SK-N-SH (cell line): ENCODE measurements at regions not wholly inside any gene's neighbourhood (a gene's known extent, or its start where the extent isn't known, plus 50 kb on each side); places are given as distances from the start of the nearest gene placed in this dataset.

Source experiments
- CTCF ChIA-PET: fragments of 300-600, 350-600 bp; formaldehyde crosslinking; extraction: SDS; loops from one replicate; lab custom pipeline; 2021; lab: Yijun Ruan, JAX
- POLR2A ChIA-PET: fragments of 350-600 bp; sonication (Branson Sonifier 250); formaldehyde crosslinking; extraction: SDS; loops from one replicate; lab custom pipeline; 2020; ENCODE audit warnings: antibody characterized with exemption, inconsistent platforms; lab: Yijun Ruan, JAX
- DNase-seq: peaks from one replicate; pipeline ENCODE4 v3.0.0; 2012
- H2AFZ ChIP-seq: fragments of 200-600 bp; sonication (generic); 2 replicates; pipeline ENCODE4 v1.8.1; 2016; ENCODE audit warnings: antibody characterized with exemption, mild to moderate bottlenecking, low read depth
- H3F3A ChIP-seq: fragments of 200-600 bp; sonication (generic); replicated peaks from 2 replicates; pipeline ENCODE3; 2016; ENCODE audit warnings: antibody characterized with exemption, mild to moderate bottlenecking; ENCODE audit not compliant: insufficient read depth
- H3K27ac ChIP-seq, 2 experiments: fragments of 200-500 bp in 1 of 2; fragments of 200-600 bp in 1 of 2; sonication (Bioruptor generic) in 1 of 2; sonication (generic), shearing (Covaris generic) in 1 of 2; 2 replicates each; pipeline versions ENCODE4 v1.5.1 to v1.6.1; 2014 to 2016; ENCODE audit warnings: low read depth in 2 of 2, inconsistent platforms in 1 of 2, low read length in 1 of 2, mild to moderate bottlenecking in 1 of 2, mixed read lengths in 1 of 2
- H3K27me3 ChIP-seq: fragments of 200-600 bp; sonication (generic), shearing (Covaris generic); 2 replicates; pipeline ENCODE4 v1.6.1; 2016; ENCODE audit warnings: mixed run types; ENCODE audit not compliant: insufficient read depth
- H3K36me3 ChIP-seq, 2 experiments: fragments of 200-500 bp in 1 of 2; fragments of 200-600 bp in 1 of 2; sonication (Bioruptor generic) in 1 of 2; sonication (generic) in 1 of 2; replicated peaks in 1 of 2; 2 replicates each; pipeline versions ENCODE3 to v1.5.1; 2014 to 2016; ENCODE audit warnings: low read length in 1 of 2, mild to moderate bottlenecking in 1 of 2; ENCODE audit not compliant: insufficient read depth in 2 of 2, control insufficient read depth in 1 of 2
- H3K4me1 ChIP-seq, 2 experiments: fragments of 200-500 bp in 1 of 2; fragments of 200-600 bp in 1 of 2; sonication (Bioruptor generic) in 1 of 2; sonication (generic), shearing (Covaris generic) in 1 of 2; 2 replicates each; pipeline versions ENCODE4 v1.5.1 to v1.6.1; 2014 to 2016; ENCODE audit warnings: low read depth in 1 of 2, low read length in 1 of 2, mixed run types in 1 of 2; ENCODE audit not compliant: insufficient read depth in 2 of 2, control insufficient read depth in 1 of 2
- H3K4me2 ChIP-seq: fragments of 200-600 bp; sonication (generic), shearing (Covaris generic); 2 replicates; pipeline ENCODE4 v1.6.1; 2017; ENCODE audit warnings: mixed run types
- H3K4me3 ChIP-seq, 2 experiments: fragments of 200-500 bp in 1 of 2; fragments of 200-600 bp in 1 of 2; sonication (Bioruptor generic) in 1 of 2; sonication (generic), shearing (Covaris generic) in 1 of 2; 2 replicates each; pipeline versions ENCODE4 v1.5.1 to v1.8.1; 2014 to 2016; ENCODE audit warnings: low read depth in 2 of 2, inconsistent platforms in 1 of 2, low read length in 1 of 2, mild to moderate bottlenecking in 1 of 2, mixed read lengths in 1 of 2, moderate library complexity in 1 of 2
- H3K79me2 ChIP-seq: fragments of 200-600 bp; sonication (generic); 2 replicates; pipeline ENCODE4 v1.8.1; 2017; ENCODE audit warnings: mild to moderate bottlenecking; ENCODE audit not compliant: insufficient read depth
- H3K9ac ChIP-seq: fragments of 200-600 bp; sonication (generic); 2 replicates; pipeline ENCODE4 v1.6.1; 2017; ENCODE audit warnings: mixed run types
- H3K9me2 ChIP-seq: fragments of 200-600 bp; sonication (generic); 2 replicates; pipeline ENCODE4 v1.6.1; 2017; ENCODE audit warnings: mixed run types
- H3K9me3 ChIP-seq: fragments of 200-600 bp; sonication (generic); 2 replicates; pipeline ENCODE4 v1.6.1; 2017; ENCODE audit warnings: mixed run types, mild to moderate bottlenecking, moderate library complexity
- H4K20me1 ChIP-seq: fragments of 200-600 bp; sonication (generic); 2 replicates; pipeline ENCODE4 v1.6.1; 2017; ENCODE audit warnings: mild to moderate bottlenecking, mixed run types; ENCODE audit not compliant: insufficient read depth
- FOSL2 ChIP-seq: IDR thresholded peaks from 2 replicates; pipeline ENCODE4 v1.4.0; 2012; ENCODE audit warnings: low read depth, mild to moderate bottlenecking, moderate library complexity, borderline replicate concordance
- JUND ChIP-seq: IDR thresholded peaks from 2 replicates; pipeline ENCODE4 v1.4.0; 2012
- MAX ChIP-seq: IDR thresholded peaks from 2 replicates; pipeline ENCODE4 v1.4.0; 2012; ENCODE audit warnings: low read depth
- PBX3 ChIP-seq: IDR thresholded peaks from 2 replicates; pipeline ENCODE4; 2012
- RAD21 ChIP-seq: IDR thresholded peaks from 2 replicates; pipeline ENCODE4 v1.6.1; 2012; ENCODE audit warnings: mild to moderate bottlenecking, low read length
- RFX5 ChIP-seq: IDR thresholded peaks from 2 replicates; pipeline ENCODE4 v1.6.1; 2012; ENCODE audit warnings: mild to moderate bottlenecking, improper control_type of control experiment, low read length
- SMC3 ChIP-seq: IDR thresholded peaks from 2 replicates; pipeline ENCODE4 v1.6.1; 2012; ENCODE audit warnings: low read depth, low read length, improper control_type of control experiment
- USF2 ChIP-seq: fragments of 150-350 bp; IDR thresholded peaks from 2 replicates; pipeline ENCODE4 v1.6.1; 2017; ENCODE audit warnings: antibody characterized with exemption, low read length, low read depth, borderline replicate concordance
- ZBTB33 ChIP-seq: IDR thresholded peaks from 2 replicates; pipeline ENCODE4 v1.4.0; 2012; ENCODE audit warnings: low read depth, borderline replicate concordance
- WGBS: methylation state at CpG from one replicate; pipeline ENCODE4 v1.1.6; 2017; ENCODE audit warnings: low lambda C conversion rate; 5-methylcytosine and 5-hydroxymethylcytosine counted together

GRCh38 chr4:84239278-84239845, 259.7 kb downstream of the NKX6-1 start:
- Histone ChIP-seq H3K9ac (no peak overlapping the region), H3K36me3 (no peaks in the 10 kb centered on the region), H3K9me3 (no peaks in the 10 kb centered on the region), H2AFZ (no peak overlapping the region), H3K79me2 (no peaks in the 10 kb centered on the region), H3F3A (no peaks in the 10 kb centered on the region), H3K27me3 (no peaks in the 10 kb centered on the region), H4K20me1 (no peaks in the 10 kb centered on the region), H3K27ac (no peak overlapping the region), H3K4me2 (no peak overlapping the region), H3K4me3 (no peak overlapping the region), H3K4me1 (no peaks in the 10 kb centered on the region), H3K9me2 (no peaks in the 10 kb centered on the region)
- TF ChIP-seq MAX = no peak
- TF ChIP-seq JUND = no peak
- TF ChIP-seq PBX3 = no peak
- no peak for TF ChIP-seq USF2
- CTCF ChIA-PET = interaction anchor here (1.1 kb wide), 1 partner anchor 290 kb away, joined by 3 read pairs; no protein-coding TSS in a partner anchor
- DNase-seq = no peak
- 19% methylated on average over 4 of the region's 4 CpGs for WGBS
- POLR2A ChIA-PET = no interaction called here

GRCh38 chr4:84238247-84239090, 260.6 kb downstream of the NKX6-1 start:
- Histone ChIP-seq H3K4me2 (no peak overlapping the region), H4K20me1 (no peaks in the 10 kb centered on the region), H3K36me3 (no peaks in the 10 kb centered on the region), H2AFZ (no peak overlapping the region), H3K9me2 (no peaks in the 10 kb centered on the region), H3K9ac (no peak overlapping the region), H3K9me3 (no peaks in the 10 kb centered on the region), H3K4me3 (no peak overlapping the region), H3F3A (no peaks in the 10 kb centered on the region), H3K79me2 (no peaks in the 10 kb centered on the region), H3K27ac (no peak overlapping the region), H3K4me1 (no peaks in the 10 kb centered on the region), H3K27me3 (no peaks in the 10 kb centered on the region)
- no peak for TF ChIP-seq ZBTB33
- no peak for TF ChIP-seq SMC3
- no peak for TF ChIP-seq RFX5
- peak; percentile 41; the same call in 1 of the 2 replicates for TF ChIP-seq RAD21
- TF ChIP-seq FOSL2 = no peak
- DNase-seq = no peak
- CTCF ChIA-PET = no interaction called here
- POLR2A ChIA-PET = no interaction called here
- 20% methylated on average over 7 of the region's 7 CpGs for WGBS
